ENCODE measurements at regions not wholly inside any gene's neighbourhood (a gene's known extent, or its start where the extent isn't known, plus 50 kb on each side); places are given as distances from the start of the nearest gene placed in this dataset.

DNA sequence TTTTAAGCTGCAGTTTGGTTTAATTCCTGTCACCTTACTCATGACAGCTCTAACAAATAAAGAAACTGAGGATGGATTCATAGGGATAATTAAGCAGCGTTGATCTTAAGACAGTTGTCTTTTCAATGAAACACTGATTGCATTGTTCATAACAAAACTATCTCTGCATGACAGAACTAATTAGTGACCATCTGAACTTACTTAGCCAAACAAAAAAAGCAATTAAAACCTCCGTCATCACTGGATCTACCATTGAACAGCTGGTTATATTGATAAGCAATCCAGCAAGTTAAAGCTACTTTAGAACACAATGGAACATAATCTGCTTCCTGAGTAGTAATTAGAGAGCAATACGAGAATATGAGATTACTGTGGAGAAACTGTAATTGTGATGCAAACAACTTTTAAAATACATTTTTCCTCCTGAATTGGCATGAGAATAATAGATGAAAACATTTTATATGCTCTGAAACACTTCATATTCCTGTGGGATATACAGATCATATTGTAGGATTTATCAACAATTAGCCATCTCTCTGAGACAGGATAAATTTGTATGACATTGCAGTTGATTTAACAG is 2576.8 kb downstream of the PCDH7 start:
- Histone ChIP-seq H3K23ac (ENCODE audit: insufficient read length) (no peak overlapping the region), H4K5ac (ENCODE audit: insufficient read length, low read depth, low read length) (no peak overlapping the region), H3K18ac (ENCODE audit: extremely low read depth, low read length) (no peak overlapping the region), H2BK15ac (ENCODE audit: low read length) (no peak overlapping the region), H3K4ac (replicated peaks; ENCODE audit: insufficient read length, low read depth, low read length) (no peak overlapping the region), H2BK120ac (replicated peaks; ENCODE audit: low read depth, low read length) (no peak overlapping the region), H3K56ac (replicated peaks; ENCODE audit: insufficient read length, low read depth, low read length) (no peak overlapping the region), H2BK12ac (ENCODE audit: low read depth, low read length) (no peak overlapping the region), H3K36me3 (ENCODE audit: control insufficient read depth in 2 of 4, insufficient read depth in 4 of 4, low read length in 3 of 4) (no peaks in the 10 kb centered on the region), H2BK5ac (ENCODE audit: low read depth, low read length) (no peak overlapping the region), H2AFZ (ENCODE audit: low read length) (no peak overlapping the region), H4K8ac (ENCODE audit: extremely low read depth, insufficient read depth, low read length) (no peak overlapping the region), H2AK5ac (ENCODE audit: low read depth, low read length) (no peak overlapping the region), H3K4me3 (ENCODE audit: extremely low read depth in 1 of 4, insufficient read depth in 2 of 4, low read depth in 3 of 4, low read length in 4 of 4) (no peak overlapping the region), H4K20me1 (replicated peaks in 1 of 2; ENCODE audit: control insufficient read depth in 1 of 2, insufficient read depth in 2 of 2, low read length in 2 of 2) (no peaks in the 10 kb centered on the region), H3K4me1 (replicated peaks in 1 of 4; ENCODE audit: control insufficient read depth in 3 of 4, insufficient read depth in 4 of 4, low read length in 3 of 4) (no peaks in the 10 kb centered on the region), H3K79me2 (ENCODE audit: control insufficient read depth in 1 of 2, insufficient read depth in 2 of 2, low read length in 2 of 2) (no peaks in the 10 kb centered on the region), H2BK20ac (ENCODE audit: low read length) (no peak overlapping the region), H3K9me3 (ENCODE audit: insufficient read depth in 2 of 2, low read depth in 1 of 2, low read length in 1 of 2) (no peaks in the 10 kb centered on the region), H3K27me3 (replicated peaks in 1 of 4; ENCODE audit: control insufficient read depth in 3 of 4, extremely low read depth in 1 of 4, insufficient read depth in 3 of 4, low read length in 3 of 4) (no peaks in the 10 kb centered on the region), H3K9ac (replicated peaks in 1 of 4; ENCODE audit: extremely low read depth in 1 of 4, low read depth in 3 of 4, low read length in 3 of 4) (no peak overlapping the region), H3K23me2 (ENCODE audit: low read depth, low read length) (no peaks in the 10 kb centered on the region), H3K4me2 (ENCODE audit: insufficient read depth in 1 of 2, low read depth in 2 of 2, low read length in 2 of 2) (no peak overlapping the region), H3K14ac (ENCODE audit: insufficient read length) (no peak overlapping the region), H3K79me1 (ENCODE audit: low read depth, low read length) (no peaks in the 10 kb centered on the region), H4K91ac (replicated peaks; ENCODE audit: insufficient read length, low read length) (no peak overlapping the region), H3K27ac (ENCODE audit: low read depth, low read length) (no peak overlapping the region)
- CTCF ChIA-PET (ENCODE audit: partially characterized antibody), result no interaction called here
- 83% methylated on average over 3 of the region's 3 CpGs; no CpG with 5 or more reads in 1 of the 2 experiments for WGBS, 2 experiments (ENCODE audit: extremely low coverage in 1 of 2, insufficient coverage in 1 of 2, insufficient read length in 1 of 2, insufficient replicate concordance in 2 of 2, low coverage in 1 of 2, low lambda C conversion rate in 2 of 2, missing lambda C conversion rate in 1 of 2)
- DNase-seq (ENCODE audit: low read depth in 1 of 2, low spot score in 2 of 2) (no peak), FAIRE-seq (no peak)
- POLR2A ChIA-PET (ENCODE audit: partially characterized antibody), result no interaction called here
